ENCODE measurements at regions not wholly inside any gene's neighbourhood (a gene's known extent, or its start where the extent isn't known, plus 50 kb on each side); places are given as distances from the start of the nearest gene placed in this dataset.

GRCh38 chr1:88117597-88117996 is 566.5 kb upstream of the PKN2 start:
- TF ChIP-seq JUND (IDR thresholded peaks at IDR 0.05; ENCODE audit: low read depth, low read length) (no peak), RB1 (IDR thresholded peaks at IDR 0.05; ENCODE audit: borderline replicate concordance) (no peak), ASH2L (IDR thresholded peaks at IDR 0.05; ENCODE audit: borderline replicate concordance, low read depth) (no peak), ZNF207 (IDR thresholded peaks at IDR 0.05; ENCODE audit: borderline replicate concordance) (no peak), REST (IDR thresholded peaks at IDR 0.05; ENCODE audit: low read depth, low read length) (no peak), CHD4 (IDR thresholded peaks at IDR 0.05) (no peak), ATF3 (IDR thresholded peaks at IDR 0.05; ENCODE audit: borderline replicate concordance, extremely low read depth, low read depth, low read length) (no peak), SP1 (IDR thresholded peaks at IDR 0.05; ENCODE audit: low read depth, low read length) (no peak), HCFC1 (IDR thresholded peaks at IDR 0.05; ENCODE audit: low read length) (no peak), ZBTB11 (CRISPR knock-in tag; IDR thresholded peaks at IDR 0.05) (no peak), CTCF (IDR thresholded peaks at IDR 0.05 in 2 of 3, conservative IDR thresholded peaks at IDR 0.05 in 1 of 3; ENCODE audit: control insufficient read depth in 2 of 3, extremely low read depth in 1 of 3, insufficient read depth in 1 of 3, low read depth in 3 of 3, low read length in 3 of 3) (no peak)

All from GM12878 (cell line).